ENCODE measurements at regions not wholly inside any gene's neighbourhood (a gene's known extent, or its start where the extent isn't known, plus 50 kb on each side); places are given as distances from the start of the nearest gene placed in this dataset.

GRCh38 chr6:87828044-87828443 is 126.0 kb upstream of the AKIRIN2 start:
- no peaks in the 10 kb centered on the region for H3K9me3 ChIP-seq (ENCODE audit: control insufficient read depth, low read depth, low read length)
- dilution Hi-C loops (cut with MboI; ENCODE audit: extremely low pct_ligation_motif_present, low sequenced_read_pairs) = no loop called here
- TF ChIP-seq, protein P1, sequence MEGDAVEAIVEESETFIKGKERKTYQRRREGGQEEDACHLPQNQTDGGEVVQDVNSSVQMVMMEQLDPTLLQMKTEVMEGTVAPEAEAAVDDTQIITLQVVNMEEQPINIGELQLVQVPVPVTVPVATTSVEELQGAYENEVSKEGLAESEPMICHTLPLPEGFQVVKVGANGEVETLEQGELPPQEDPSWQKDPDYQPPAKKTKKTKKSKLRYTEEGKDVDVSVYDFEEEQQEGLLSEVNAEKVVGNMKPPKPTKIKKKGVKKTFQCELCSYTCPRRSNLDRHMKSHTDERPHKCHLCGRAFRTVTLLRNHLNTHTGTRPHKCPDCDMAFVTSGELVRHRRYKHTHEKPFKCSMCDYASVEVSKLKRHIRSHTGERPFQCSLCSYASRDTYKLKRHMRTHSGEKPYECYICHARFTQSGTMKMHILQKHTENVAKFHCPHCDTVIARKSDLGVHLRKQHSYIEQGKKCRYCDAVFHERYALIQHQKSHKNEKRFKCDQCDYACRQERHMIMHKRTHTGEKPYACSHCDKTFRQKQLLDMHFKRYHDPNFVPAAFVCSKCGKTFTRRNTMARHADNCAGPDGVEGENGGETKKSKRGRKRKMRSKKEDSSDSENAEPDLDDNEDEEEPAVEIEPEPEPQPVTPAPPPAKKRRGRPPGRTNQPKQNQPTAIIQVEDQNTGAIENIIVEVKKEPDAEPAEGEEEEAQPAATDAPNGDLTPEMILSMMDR (optimal IDR thresholded peaks at IDR 0.05 in 1 of 3, IDR thresholded peaks at IDR 0.05 in 1 of 3, conservative IDR thresholded peaks at IDR 0.05 in 1 of 3; ENCODE audit: extremely low read depth in 1 of 3, insufficient read depth in 2 of 3, low read length in 3 of 3) = no peak
- no peak for TF ChIP-seq EZH2 (IDR thresholded peaks at IDR 0.05; ENCODE audit: low read length)

GRCh38 chr6:87827346-87827745 is 125.3 kb upstream of the AKIRIN2 start:
- H4K20me1 ChIP-seq (ENCODE audit: control insufficient read depth, extremely low read depth, insufficient read depth, low read length) = no peaks in the 10 kb centered on the region
- FAIRE-seq (no peak), DNase-seq (ENCODE audit: low read depth, low spot score) (no peak)
- H3K9me3 ChIP-seq (ENCODE audit: control insufficient read depth, low read depth, low read length) = no peaks in the 10 kb centered on the region
- dilution Hi-C loops (cut with MboI; ENCODE audit: extremely low pct_ligation_motif_present, low sequenced_read_pairs) = no loop called here
- no peaks in the 10 kb centered on the region for H3K27me3 ChIP-seq (ENCODE audit: control insufficient read depth, extremely low read depth, insufficient read depth, low read length)
- no peak overlapping the region for H3K4me3 ChIP-seq (ENCODE audit: control insufficient read depth in 2 of 3, extremely low read depth in 1 of 3, insufficient read depth in 2 of 3, low read depth in 1 of 3, low read length in 3 of 3)
- no peak overlapping the region for H2AFZ ChIP-seq (ENCODE audit: control insufficient read depth, low read length)
- no peaks in the 10 kb centered on the region for H3K79me2 ChIP-seq (ENCODE audit: control insufficient read depth, insufficient read depth, low read length)
- no peaks in the 10 kb centered on the region for H3K36me3 ChIP-seq (ENCODE audit: control insufficient read depth in 2 of 2, extremely low read depth in 1 of 2, insufficient read depth in 2 of 2, low read length in 2 of 2)
- TF ChIP-seq, protein P1 (optimal IDR thresholded peaks at IDR 0.05 in 1 of 3, IDR thresholded peaks at IDR 0.05 in 1 of 3, conservative IDR thresholded peaks at IDR 0.05 in 1 of 3; ENCODE audit: extremely low read depth in 1 of 3, insufficient read depth in 2 of 3, low read length in 3 of 3) = no peak
- no peak for TF ChIP-seq EZH2 (IDR thresholded peaks at IDR 0.05; ENCODE audit: low read length)
- H3K27ac ChIP-seq (ENCODE audit: control insufficient read depth, insufficient read depth, low read length) = no peak overlapping the region
- H3K9ac ChIP-seq (ENCODE audit: control insufficient read depth, extremely low read depth, insufficient read depth, low read length) = no peak overlapping the region
- H3K4me2 ChIP-seq (ENCODE audit: control insufficient read depth, extremely low read depth, insufficient read depth, low read depth, low read length) = no peak overlapping the region
- H3K9me1 ChIP-seq (ENCODE audit: control insufficient read depth, extremely low read depth, insufficient read depth, low read length) = no peaks in the 10 kb centered on the region
- no peaks in the 10 kb centered on the region for H3K4me1 ChIP-seq (ENCODE audit: control insufficient read depth, extremely low read depth, insufficient read depth, low read length)

More at GRCh38 chr6:87828044-87828443, 126.0 kb upstream of the AKIRIN2 start:
- H3K27me3 ChIP-seq (ENCODE audit: control insufficient read depth, extremely low read depth, insufficient read depth, low read length) = no peaks in the 10 kb centered on the region
- H3K4me2 ChIP-seq (ENCODE audit: control insufficient read depth, extremely low read depth, insufficient read depth, low read depth, low read length) = no peak overlapping the region
- H3K27ac ChIP-seq (ENCODE audit: control insufficient read depth, insufficient read depth, low read length) = no peak overlapping the region
- DNase-seq (ENCODE audit: low read depth, low spot score) = no peak
- H3K9me1 ChIP-seq (ENCODE audit: control insufficient read depth, extremely low read depth, insufficient read depth, low read length) = no peaks in the 10 kb centered on the region
- H3K4me1 ChIP-seq (ENCODE audit: control insufficient read depth, extremely low read depth, insufficient read depth, low read length) = no peaks in the 10 kb centered on the region
- H3K4me3 ChIP-seq (ENCODE audit: control insufficient read depth in 2 of 3, extremely low read depth in 1 of 3, insufficient read depth in 2 of 3, low read depth in 1 of 3, low read length in 3 of 3) = no peak overlapping the region
- H3K9ac ChIP-seq (ENCODE audit: control insufficient read depth, extremely low read depth, insufficient read depth, low read length) = no peak overlapping the region
- no peak for FAIRE-seq
- no peaks in the 10 kb centered on the region for H3K79me2 ChIP-seq (ENCODE audit: control insufficient read depth, insufficient read depth, low read length)
- H4K20me1 ChIP-seq (ENCODE audit: control insufficient read depth, extremely low read depth, insufficient read depth, low read length) = no peaks in the 10 kb centered on the region
- no peak overlapping the region for H2AFZ ChIP-seq (ENCODE audit: control insufficient read depth, low read length)
- H3K36me3 ChIP-seq (ENCODE audit: control insufficient read depth in 2 of 2, extremely low read depth in 1 of 2, insufficient read depth in 2 of 2, low read length in 2 of 2) = no peaks in the 10 kb centered on the region
